IMR-90 (cell line): ENCODE measurements at regions not wholly inside any gene's neighbourhood (a gene's known extent, or its start where the extent isn't known, plus 50 kb on each side); places are given as distances from the start of the nearest gene placed in this dataset.
"Not testable (repeated sequence)": the region's sequence is repeated elsewhere in the genome, so short reads cannot be mapped to it uniquely, and the experiment has no call there.

Experiments used
- BHLHE40 ChIP-seq: fragments of 150-350 bp; IDR thresholded peaks from 2 replicates; pipeline ENCODE4 v1.6.1; 2016; ENCODE audit warnings: mild to moderate bottlenecking, low read depth, low read length
- CEBPB ChIP-seq: IDR thresholded peaks from 2 replicates; pipeline ENCODE4 v1.6.1; 2012; ENCODE audit warnings: low read depth, low read length, improper control_type of control experiment
- CHD1 ChIP-seq: IDR thresholded peaks from 2 replicates; pipeline ENCODE4 v1.6.1; 2012; ENCODE audit warnings: low read depth, low read length, improper control_type of control experiment
- CTCF ChIP-seq: conservative IDR thresholded peaks from 2 replicates; pipeline ENCODE4 v1.5.1; 2012; ENCODE audit warnings: mild to moderate bottlenecking, low read depth, low read length, improper control_type of control experiment
- ELK1 ChIP-seq: fragments of 150-350 bp; IDR thresholded peaks from 2 replicates; pipeline ENCODE4 v1.6.1; 2016; ENCODE audit warnings: low read depth, mild to moderate bottlenecking, low read length, moderate library complexity, borderline replicate concordance
- FOS ChIP-seq: fragments of 150-350 bp; IDR thresholded peaks from 2 replicates; pipeline ENCODE4 v1.6.1; 2016; ENCODE audit warnings: low read depth, low read length
- MAFK ChIP-seq: IDR thresholded peaks from 2 replicates; pipeline ENCODE4 v1.6.1; 2012; ENCODE audit warnings: low read depth, low read length, improper control_type of control experiment
- MAZ ChIP-seq: IDR thresholded peaks from 2 replicates; pipeline ENCODE4 v1.6.1; 2012; ENCODE audit warnings: low read depth, mild to moderate bottlenecking, low read length, improper control_type of control experiment, moderate library complexity, borderline replicate concordance
- MXI1 ChIP-seq: IDR thresholded peaks from 2 replicates; pipeline ENCODE4 v1.6.1; 2012; ENCODE audit warnings: low read depth, mild to moderate bottlenecking, low read length, moderate library complexity, borderline replicate concordance
- POLR2A ChIP-seq: IDR thresholded peaks from 2 replicates; pipeline ENCODE4 v1.6.1; 2012; ENCODE audit warnings: mild to moderate bottlenecking, low read depth, low read length
- RCOR1 ChIP-seq: IDR thresholded peaks from 2 replicates; pipeline ENCODE4 v1.6.1; 2012; ENCODE audit warnings: mild to moderate bottlenecking, low read length, improper control_type of control experiment; ENCODE audit not compliant: insufficient replicate concordance
- SMC3 ChIP-seq: fragments of 150-350 bp; IDR thresholded peaks from 2 replicates; pipeline ENCODE4 v1.6.1; 2016; ENCODE audit warnings: low read depth, mild to moderate bottlenecking, antibody characterized with exemption, low read length, moderate library complexity
- USF2 ChIP-seq: fragments of 150-350 bp; IDR thresholded peaks from 2 replicates; pipeline ENCODE4 v1.6.1; 2017; ENCODE audit warnings: mild to moderate bottlenecking, antibody characterized with exemption, low read length, low read depth

- not testable (repeated sequence) for TF ChIP-seq MXI1, CTCF, BHLHE40, POLR2A, USF2, MAZ, FOS, RCOR1, SMC3, CHD1, MAFK, ELK1, CEBPB
These were observed 130.9 kb upstream of the PALMD start for GRCh38 chr1:99514823-99515552.
